Endometrial microvascular endothelial cells (primary cell): ENCODE measurements at regions not wholly inside any gene's neighbourhood (a gene's known extent, or its start where the extent isn't known, plus 50 kb on each side); places are given as distances from the start of the nearest gene placed in this dataset.

Experiments used
- in situ Hi-C: cut with HindIII; loops from 2 replicates; pipeline ENCODE4 v1.10.0; 2017; ENCODE audit warnings: low sequenced_read_pairs, low pct_unique_long_range_greater_than_20kb; ENCODE audit errors: inconsistent ontology term

DNA sequence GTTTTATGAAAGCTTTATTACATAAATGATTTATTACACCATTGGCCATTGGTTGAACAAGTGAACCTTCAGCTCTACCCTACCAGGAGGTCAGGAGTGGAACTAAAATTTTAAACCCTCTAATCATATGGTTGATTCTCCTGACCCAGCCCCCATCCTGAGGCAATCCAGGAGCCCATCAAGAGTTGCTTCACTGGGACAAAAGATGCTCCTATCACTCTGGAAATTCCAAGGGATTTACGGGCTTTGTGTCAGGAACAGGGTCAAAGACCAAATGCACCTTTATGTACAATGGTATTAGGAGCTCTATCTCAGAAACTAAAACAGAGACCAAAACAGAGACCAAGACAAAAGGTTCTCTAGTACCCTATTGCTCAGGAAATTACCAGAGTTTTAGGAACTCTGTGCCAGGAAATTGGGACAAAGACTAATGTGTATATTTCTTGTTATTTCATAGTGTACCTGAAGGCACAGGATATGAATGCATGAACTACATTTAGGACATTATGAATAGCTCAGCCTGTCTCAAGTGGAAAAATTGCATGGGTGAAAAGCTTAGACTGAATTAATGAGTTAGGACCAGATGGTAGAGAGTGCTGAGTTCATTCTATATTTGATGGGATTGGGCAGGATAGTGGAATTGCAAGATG, 171.7 kb upstream of the FLRT2 start:
- in situ Hi-C loops, result no loop called here

DNA sequence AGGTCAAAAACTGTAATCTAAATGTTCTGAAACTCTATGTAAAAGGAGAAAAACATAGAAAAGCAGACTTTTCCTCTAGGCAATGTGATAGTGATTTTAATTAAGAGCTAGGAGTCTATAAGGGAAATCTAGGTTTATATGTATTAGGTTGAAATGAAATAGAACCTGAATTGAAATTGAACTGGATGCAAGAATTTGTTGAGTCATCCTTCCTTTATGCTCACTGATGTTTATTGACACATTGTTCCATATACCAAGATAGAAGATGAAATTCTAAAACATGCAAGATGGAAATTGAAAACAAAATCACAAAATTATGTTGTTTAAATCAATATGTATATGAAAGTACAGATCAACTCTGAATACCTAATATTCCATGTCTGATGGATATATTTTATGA, 170.4 kb upstream of the FLRT2 start:
- in situ Hi-C loops, result no loop called here

DNA sequence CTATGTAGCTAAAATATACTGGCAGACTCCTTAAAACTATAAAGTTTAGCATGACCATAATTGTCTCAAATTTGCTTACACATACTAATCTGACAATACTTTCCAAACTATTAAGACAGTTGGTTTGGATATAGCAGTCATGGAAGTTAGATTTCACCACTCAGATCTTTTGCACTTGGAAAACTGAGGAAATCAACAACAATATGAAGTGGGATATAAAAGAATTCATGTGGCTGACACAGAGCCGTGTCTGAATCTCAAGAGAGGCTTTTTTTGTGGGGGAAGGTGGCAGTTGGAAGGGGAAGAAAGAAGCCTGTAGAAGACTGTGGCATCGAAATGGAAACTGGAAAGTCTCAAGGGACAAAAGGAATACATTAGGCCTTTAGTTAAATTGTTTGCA, 166.6 kb upstream of the FLRT2 start:
- in situ Hi-C loops, result no loop called here

DNA sequence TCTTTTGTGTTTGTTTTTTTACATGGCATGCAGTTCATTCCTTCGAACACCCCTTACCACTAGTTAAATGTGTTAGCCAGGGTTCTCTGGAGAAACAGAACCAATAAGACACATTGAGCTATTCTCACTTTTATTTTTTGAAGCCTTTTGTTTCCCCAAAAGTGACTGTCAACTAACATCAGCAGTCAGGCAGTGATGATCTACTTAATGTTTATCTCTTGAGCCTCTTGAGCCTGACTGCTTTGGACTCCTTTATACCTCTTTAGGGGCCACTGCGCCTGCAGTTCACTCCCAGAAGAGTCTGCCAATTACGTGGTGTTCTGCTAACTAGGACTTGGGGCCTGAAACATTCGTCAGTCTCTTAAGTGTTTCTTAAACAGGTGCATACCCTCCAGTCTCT, 163.7 kb upstream of the FLRT2 start:
- in situ Hi-C loops, result no loop called here

DNA sequence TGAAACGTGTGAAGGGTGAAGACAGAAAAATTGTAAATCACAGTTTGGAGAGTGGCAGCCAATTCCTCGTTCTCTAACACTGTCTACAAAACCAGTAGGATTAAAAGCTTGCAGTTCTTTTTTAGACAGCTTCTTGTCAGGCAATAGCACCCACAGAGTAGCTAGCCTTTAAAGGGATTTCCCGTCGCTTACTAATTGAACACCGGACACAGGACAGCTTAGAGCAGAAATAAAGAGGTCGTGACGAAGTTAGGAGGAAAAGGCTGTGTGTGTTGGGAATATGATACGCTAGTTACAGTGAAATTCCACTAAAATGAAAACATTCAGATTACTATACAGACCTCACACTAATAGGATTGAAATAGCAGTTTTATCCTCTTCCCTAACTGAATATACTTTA, 149.1 kb upstream of the FLRT2 start:
- in situ Hi-C loops, result no loop called here

DNA sequence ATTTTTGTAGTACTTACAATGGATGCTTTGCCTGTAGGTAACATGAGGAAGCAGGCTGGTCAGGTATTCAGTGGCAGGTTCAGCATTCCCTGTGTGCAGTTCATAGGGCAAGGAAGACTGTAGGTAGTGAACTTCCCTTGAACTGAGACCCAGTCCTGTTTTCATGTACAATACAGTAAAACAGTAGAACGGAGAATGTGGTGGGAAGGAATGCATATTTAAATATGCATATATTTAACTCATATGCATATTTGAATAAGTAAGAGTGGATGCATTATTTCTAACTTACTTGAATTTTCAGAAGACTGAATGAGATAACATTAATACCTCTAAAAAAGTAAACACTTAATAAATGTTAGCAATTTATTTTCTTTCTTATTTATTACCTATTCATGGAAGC, 147.6 kb upstream of the FLRT2 start:
- in situ Hi-C loops, result no loop called here

DNA sequence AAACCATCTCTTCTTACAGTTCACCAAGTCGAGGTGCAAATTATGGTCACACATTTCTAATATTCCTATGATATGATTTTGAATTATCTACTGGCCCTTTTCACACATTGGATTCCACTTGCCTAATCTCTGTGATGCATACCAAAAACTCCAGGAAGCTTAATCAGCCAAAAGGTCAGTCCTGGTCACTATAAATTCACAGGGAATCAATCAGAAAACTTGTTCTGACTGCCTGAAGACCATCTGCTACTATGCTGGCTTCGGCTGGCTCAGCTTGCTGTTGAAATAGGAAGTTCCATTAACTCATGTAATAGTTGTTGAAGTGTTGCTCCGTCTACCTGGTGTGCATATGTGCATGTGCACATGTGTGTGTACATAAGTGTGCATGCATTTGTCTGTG, 142.8 kb upstream of the FLRT2 start:
- in situ Hi-C loops, result no loop called here

DNA sequence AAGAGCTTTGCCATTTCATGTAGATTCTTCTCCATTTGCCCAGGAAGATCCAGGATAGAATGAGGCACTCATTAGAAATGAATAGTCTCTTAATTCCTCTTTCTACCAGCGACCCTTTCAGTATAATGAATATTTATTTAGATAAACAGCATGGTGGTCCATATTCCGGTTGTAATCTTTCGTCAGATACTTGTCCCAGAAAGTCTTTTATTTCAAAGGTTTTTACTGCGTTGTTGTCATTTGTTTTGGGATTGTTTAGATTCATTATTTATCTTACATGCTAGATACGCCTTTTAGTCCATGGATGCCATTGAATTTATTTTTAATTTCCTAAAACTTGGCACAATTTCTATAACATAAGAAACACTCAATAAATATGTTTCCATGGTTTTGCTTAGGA, 139.7 kb upstream of the FLRT2 start:
- in situ Hi-C loops, result no loop called here

DNA sequence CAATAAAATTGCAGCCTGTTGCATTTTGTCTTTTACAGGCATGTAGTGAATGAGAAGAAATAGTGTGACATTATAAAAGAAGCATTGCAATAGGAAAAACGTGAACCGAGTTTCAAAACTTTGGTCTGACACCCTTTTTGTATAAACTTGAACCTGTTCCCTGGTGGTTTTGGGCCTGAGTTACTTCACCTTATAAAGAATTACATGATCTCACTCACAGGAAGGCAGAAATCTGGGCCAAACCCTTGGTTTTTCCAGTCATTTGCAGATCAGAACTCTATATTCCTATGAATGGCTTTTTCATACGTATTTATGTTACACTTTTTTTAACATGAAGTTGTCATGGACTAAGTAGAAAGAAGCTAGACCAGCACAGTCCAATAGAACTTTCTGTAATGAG, 138.5 kb upstream of the FLRT2 start:
- in situ Hi-C loops, result no loop called here

DNA sequence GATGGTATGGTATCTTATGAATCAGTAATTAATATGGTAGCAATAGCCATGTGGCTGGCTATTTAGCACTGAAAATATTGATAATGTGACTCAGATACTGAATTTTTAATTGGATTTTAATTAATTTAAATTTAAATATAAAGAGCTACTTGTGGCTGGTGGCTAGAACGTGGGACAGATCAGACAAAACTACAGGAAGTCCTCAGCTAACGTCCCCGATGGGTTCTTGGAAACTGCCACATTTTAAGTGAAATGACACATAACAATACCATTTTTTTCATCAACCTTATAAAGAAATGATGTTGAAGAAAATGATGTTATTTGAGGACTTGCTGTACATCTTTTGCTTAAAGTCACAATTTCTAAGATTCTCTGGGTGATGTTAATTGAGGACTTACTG, 138.1 kb upstream of the FLRT2 start:
- in situ Hi-C loops, result no loop called here

DNA sequence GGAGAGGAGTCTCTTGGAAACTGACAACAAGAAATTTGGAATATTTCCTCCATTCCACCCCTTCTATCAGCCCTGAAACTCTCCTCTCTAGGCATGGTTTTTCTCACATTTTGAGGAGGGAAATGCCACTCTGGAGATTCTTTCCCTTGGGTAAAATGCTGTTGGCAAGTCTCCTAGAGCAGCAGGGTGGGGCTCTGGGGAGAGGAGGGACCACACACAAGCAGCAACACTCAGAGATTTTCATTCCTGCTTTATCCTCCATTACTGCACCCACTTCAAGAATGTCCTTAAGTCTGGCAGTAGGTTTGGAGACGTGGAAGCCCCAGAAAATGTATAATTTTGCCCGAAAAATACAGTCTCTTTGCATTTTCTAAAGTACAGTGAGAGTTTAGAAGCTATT, 130.8 kb upstream of the FLRT2 start:
- in situ Hi-C loops, result no loop called here

DNA sequence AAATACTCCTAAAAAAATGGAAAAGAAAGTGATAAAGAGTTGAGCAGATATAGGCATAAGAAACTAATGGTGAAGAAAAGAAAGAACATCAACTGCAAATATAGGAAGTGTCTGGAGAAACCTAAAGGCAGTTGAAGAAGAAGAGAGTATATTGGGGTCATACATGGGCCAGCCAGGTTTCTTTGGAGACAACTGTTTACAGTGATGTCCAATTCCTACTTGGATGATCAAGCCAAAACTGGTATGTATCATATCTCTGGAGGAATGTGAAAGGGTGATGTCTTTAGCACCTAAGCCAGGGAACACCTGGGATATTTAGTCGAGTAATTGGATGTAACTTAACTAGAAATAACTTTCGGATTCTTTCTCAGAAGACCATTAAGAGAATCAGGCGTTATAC, 129.3 kb upstream of the FLRT2 start:
- in situ Hi-C loops, result no loop called here

DNA sequence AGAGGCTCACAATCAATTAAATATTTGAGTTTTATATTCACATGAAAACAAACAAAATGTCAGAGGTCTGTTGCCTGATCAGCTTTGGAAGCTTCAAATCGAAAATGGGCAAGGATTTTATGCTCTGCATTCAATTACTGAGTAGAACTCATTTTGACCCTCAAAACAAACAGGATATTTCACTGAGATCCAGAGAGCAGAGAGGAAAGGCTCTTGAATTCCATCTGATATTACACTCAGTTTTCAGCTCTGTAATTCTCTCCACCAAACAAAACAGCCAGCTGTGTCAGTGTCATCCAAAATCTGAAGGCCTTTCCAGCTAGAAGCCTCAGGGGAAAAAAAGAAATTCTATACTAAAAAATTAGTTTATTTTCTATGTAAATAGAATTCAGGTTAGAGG, 128.6 kb upstream of the FLRT2 start:
- in situ Hi-C loops, result no loop called here

DNA sequence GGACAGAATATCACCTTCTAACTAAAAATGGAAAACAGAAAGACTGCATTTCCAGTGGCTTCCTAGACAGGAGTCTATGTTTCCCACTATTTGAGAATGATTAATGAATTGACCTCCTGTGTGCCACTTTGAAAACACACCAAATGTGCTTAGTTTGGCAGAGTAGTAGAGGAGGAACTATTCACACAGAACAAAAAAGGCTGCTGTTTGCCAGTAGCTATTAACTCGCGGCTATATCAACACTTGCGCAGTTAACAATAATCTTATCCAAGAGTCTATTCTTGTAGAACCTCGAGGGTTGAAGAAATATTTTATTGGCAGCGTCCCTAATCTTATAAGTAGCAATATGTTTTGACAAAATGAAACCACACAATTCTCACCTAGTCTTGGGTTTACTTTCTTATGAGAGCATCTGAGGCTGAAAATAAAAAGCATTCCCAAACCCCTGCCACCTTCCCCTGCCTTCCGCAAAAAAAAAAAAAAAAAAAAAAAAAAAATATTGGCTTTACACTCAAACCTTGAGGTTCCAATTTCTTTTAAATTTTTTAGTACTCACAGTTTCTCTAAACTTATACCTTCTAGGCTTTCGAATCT, 127.3 kb upstream of the FLRT2 start:
- in situ Hi-C loops, result no loop called here

DNA sequence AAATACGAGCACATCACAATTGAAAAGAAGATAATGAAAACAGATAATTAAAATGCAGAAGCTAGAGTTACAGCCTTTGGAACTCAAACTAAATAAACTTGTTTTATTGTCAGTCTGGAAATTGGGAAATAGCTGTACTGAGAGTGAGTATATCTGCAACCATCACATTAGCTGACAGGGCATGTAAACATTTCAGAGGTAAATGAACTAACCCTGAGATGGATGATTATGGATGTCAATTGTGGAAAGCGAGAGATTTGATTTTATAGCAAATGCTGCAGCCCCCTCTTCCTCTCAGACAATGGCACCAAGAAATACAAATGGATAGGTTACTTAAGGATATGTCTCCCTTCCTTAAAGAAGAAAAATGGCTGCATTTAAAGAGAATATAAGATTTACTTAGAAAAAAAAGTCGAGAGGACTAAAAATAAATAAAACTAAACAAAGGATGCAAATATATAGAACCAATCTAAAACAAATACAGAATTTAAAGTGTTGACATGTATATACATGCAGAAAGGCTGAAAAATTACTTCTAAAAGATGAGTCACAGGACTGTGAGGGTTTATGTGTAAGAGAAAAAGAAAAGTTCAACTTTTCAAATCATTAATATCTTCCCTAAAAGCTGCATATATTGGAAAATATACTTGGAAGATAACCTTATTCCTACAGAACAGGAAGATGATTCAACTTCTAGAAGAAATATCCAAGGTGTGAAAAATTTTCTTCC, 120.3 kb upstream of the FLRT2 start:
- in situ Hi-C loops, result no loop called here

DNA sequence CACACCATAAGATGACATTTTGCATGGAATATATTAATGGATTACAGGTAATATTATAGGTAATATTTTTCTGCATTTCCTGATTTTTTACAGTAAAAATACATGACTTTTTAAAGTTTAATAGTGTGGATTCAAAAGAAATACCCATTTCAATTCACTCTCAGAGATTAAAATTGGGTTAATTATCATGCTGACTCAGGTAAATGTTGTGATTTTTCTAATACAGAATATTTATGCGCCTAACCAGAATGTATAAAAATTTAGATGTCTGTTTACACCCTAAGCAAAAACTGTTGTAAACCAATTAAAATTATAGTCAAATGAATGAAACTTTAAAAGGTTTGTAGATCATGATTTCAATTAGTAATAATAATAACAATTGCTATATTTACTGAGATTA, 117.2 kb upstream of the FLRT2 start:
- in situ Hi-C loops, result no loop called here

DNA sequence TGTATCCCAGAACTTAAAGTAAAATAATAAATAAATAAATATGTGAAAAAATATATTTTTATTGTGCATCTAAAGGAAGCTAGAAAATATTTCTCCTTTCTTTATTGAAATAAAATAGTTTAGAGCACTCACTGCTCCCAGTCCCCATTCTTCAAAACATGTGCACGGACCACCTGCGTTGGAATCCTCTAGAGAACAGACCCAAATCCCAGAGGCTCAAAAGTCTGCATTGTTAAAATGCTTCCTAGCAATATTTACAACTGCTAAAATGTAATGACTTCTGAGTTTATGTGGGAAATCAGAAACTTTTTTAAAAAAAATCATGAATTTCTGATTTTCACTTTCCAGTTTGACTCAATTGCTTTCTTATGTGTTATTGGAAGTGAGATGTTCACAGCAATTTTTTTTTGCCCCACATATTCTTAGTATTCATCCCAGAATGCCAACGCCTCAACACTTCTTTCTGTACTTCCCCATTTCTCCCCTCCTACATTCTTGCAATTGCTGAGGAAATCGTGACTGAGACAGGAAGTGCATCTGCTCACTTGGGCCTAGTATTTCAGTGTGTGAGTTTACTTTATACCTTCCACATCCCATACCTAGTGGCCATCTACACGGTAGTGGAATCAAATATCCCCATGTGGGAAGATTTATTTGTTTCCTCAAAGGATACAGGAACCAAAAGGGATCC, 116.0 kb upstream of the FLRT2 start:
- in situ Hi-C loops, result no loop called here

DNA sequence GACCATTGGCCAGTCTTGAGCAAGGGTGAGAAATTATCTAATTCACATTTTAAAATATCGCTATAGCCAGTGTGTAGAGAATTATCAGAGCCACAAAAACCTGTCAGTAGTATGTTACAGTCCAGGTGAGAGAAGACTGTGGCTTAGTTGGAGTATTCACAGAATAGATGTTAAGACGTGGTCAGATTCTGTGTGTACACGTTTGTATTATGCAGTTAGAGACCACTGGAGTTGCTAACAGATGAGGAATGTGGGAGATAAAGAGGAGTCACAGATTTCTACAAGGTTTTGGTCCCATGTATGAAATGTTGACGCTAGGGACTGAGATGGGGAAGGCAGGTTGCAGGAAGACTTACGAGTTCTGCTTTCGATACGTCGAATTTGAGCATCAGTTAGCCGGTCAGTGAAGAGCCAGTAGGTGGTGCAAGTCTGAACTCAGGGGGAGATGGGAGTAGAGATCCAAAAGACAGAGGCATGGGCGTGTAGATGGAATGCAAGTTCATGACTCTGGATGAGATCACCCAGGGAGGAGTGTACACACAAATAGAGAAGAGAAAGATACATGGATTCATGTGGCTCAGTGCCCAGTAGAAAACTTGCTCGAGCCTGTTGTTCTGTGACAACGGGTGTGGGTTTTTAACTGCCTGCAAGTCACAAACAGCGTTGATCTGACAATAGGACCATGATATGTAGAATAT, 114.8 kb upstream of the FLRT2 start:
- in situ Hi-C loops, result no loop called here

DNA sequence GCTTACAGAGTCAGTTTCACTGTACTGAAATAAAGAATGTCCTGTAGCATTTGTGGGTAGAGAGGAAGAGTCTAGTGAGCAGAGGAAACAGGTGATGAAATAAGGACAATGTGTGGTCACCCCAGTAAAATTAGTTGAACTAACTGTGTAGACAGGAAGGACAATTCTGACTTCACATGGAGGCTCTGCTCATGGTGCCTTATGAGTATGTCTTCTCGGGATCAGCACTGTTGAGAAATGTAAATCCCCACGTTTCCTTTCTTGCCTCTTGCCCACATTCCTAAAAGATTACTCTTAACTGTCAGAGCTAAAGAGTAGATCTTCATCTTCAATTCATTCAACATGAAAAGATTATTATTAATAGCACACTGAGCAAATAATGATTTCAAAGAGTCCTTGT, 113.2 kb upstream of the FLRT2 start:
- in situ Hi-C loops, result no loop called here
